ENCODE measurements at regions not wholly inside any gene's neighbourhood (a gene's known extent, or its start where the extent isn't known, plus 50 kb on each side); places are given as distances from the start of the nearest gene placed in this dataset.

DNA sequence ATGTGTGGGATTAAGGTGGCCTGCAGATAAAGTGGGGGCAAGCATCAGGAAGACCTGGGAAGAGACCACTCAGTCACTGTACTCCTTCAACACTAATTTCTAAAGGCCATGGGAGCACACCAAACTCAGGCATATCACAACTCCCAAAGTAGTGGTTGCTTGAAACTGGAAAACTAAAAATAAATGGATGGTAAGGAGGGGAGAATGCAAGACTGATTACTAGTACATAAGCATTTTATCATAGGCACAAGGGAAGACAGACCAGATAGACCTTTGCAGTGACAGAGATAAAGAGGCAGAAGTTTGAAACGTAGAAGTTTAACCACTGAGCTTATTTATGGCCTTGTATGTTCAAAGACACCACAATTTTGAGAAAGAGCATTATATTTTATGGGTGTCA is 1098.1 kb upstream of the CELF4 start:
- no peak overlapping the region for H3K4me2 ChIP-seq (ENCODE audit: insufficient read depth, low read length)
- no peak overlapping the region for H3K27ac ChIP-seq (ENCODE audit: insufficient read depth, low read depth, low read length)
- no peak overlapping the region for H3K4me3 ChIP-seq (replicated peaks in 1 of 3; ENCODE audit: insufficient read depth in 1 of 3, low read depth in 1 of 3, low read length in 3 of 3)
- BruUV-seq (replicated peaks) = no TSS peak
- H3K9ac ChIP-seq (replicated peaks; ENCODE audit: extremely low read depth, insufficient read depth, low read length) = no peak overlapping the region
- H3K9me3 ChIP-seq (replicated peaks; ENCODE audit: control insufficient read depth, insufficient read depth, low read length) = no peaks in the 10 kb centered on the region
- CTCF ChIA-PET = no interaction called here
- POLR2A ChIA-PET = no interaction called here
- intact Hi-C loops (cut with micrococcal nuclease) = no loop called here
- H3K4me1 ChIP-seq (ENCODE audit: control insufficient read depth, extremely low read depth, insufficient read depth, low read length) = no peaks in the 10 kb centered on the region
- H2AFZ ChIP-seq (ENCODE audit: low read depth, low read length) = no peak overlapping the region
- FAIRE-seq (no peak), DNase-seq (ENCODE audit: low read depth, low spot score) (no peak)
- dilution Hi-C loops (cut with MboI; ENCODE audit: extremely low pct_ligation_motif_present, low sequenced_read_pairs) = no loop called here
- no peaks in the 10 kb centered on the region for H3K36me3 ChIP-seq (ENCODE audit: control insufficient read depth in 2 of 2, extremely low read depth in 1 of 2, insufficient read depth in 2 of 2, low read length in 2 of 2)
- H3K79me2 ChIP-seq (ENCODE audit: control insufficient read depth, insufficient read depth, low read length) = no peaks in the 10 kb centered on the region
- H3K27me3 ChIP-seq (ENCODE audit: control insufficient read depth in 2 of 2, insufficient read depth in 2 of 2, low read length in 2 of 2) = no peaks in the 10 kb centered on the region
- TF ChIP-seq MYC (IDR thresholded peaks at IDR 0.05; ENCODE audit: low read depth, low read length) (no peak), POLR2A (IDR thresholded peaks at IDR 0.05; ENCODE audit: low read depth, low read length) (no peak), POLR2AphosphoS5 (IDR thresholded peaks at IDR 0.05; ENCODE audit: insufficient read depth, low read depth, low read length) (no peak)
- TF ChIP-seq, protein P1, sequence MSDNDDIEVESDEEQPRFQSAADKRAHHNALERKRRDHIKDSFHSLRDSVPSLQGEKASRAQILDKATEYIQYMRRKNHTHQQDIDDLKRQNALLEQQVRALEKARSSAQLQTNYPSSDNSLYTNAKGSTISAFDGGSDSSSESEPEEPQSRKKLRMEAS (IDR thresholded peaks at IDR 0.05; ENCODE audit: insufficient read depth, insufficient read length) = no peak
- H4K20me1 ChIP-seq (replicated peaks; ENCODE audit: control insufficient read depth, extremely low read depth, insufficient read depth, low read length) = no peaks in the 10 kb centered on the region
- no peaks in the 10 kb centered on the region for H3K9me1 ChIP-seq (replicated peaks; ENCODE audit: control insufficient read depth, extremely low read depth, insufficient read depth, low read length)

DNA sequence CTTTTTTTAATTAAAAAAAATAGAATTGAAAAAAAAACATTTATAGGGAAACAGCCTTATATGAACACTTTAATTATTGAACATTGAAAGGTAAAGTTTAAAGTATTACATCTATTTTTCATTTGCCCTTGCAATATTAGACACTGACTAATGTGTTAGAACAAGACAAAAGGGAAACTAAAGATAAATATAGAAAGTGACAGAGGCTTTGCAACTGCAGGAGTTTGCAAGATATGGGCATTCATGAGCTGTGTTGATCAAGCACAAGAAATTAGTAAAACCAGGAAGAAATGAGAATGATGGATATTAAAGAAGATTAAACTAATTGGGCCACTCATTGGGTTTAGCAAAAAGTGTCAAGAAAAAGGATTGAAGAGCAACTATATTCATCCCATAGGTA is 1097.7 kb upstream of the CELF4 start:
- CTCF ChIA-PET = no interaction called here
- POLR2A ChIA-PET = no interaction called here
- Histone ChIP-seq H2AFZ (ENCODE audit: low read depth, low read length) (no peak overlapping the region), H4K20me1 (replicated peaks; ENCODE audit: control insufficient read depth, extremely low read depth, insufficient read depth, low read length) (no peaks in the 10 kb centered on the region), H3K9ac (replicated peaks; ENCODE audit: extremely low read depth, insufficient read depth, low read length) (no peak overlapping the region), H3K4me2 (ENCODE audit: insufficient read depth, low read length) (no peak overlapping the region), H3K9me3 (replicated peaks; ENCODE audit: control insufficient read depth, insufficient read depth, low read length) (no peaks in the 10 kb centered on the region), H3K9me1 (replicated peaks; ENCODE audit: control insufficient read depth, extremely low read depth, insufficient read depth, low read length) (no peaks in the 10 kb centered on the region), H3K27ac (ENCODE audit: insufficient read depth, low read depth, low read length) (no peak overlapping the region), H3K4me3 (replicated peaks in 1 of 3; ENCODE audit: insufficient read depth in 1 of 3, low read depth in 1 of 3, low read length in 3 of 3) (no peak overlapping the region), H3K4me1 (ENCODE audit: control insufficient read depth, extremely low read depth, insufficient read depth, low read length) (no peaks in the 10 kb centered on the region), H3K27me3 (ENCODE audit: control insufficient read depth in 2 of 2, insufficient read depth in 2 of 2, low read length in 2 of 2) (no peaks in the 10 kb centered on the region), H3K36me3 (ENCODE audit: control insufficient read depth in 2 of 2, extremely low read depth in 1 of 2, insufficient read depth in 2 of 2, low read length in 2 of 2) (no peaks in the 10 kb centered on the region), H3K79me2 (ENCODE audit: control insufficient read depth, insufficient read depth, low read length) (no peaks in the 10 kb centered on the region)
- no TSS peak for BruUV-seq (replicated peaks)
- no peak for DNase-seq (ENCODE audit: low read depth, low spot score)
- TF ChIP-seq FOS (IDR thresholded peaks at IDR 0.05; ENCODE audit: borderline replicate concordance, insufficient read depth, low read length) (no peak), GATA2 (IDR thresholded peaks at IDR 0.05; ENCODE audit: insufficient read depth, insufficient read length, low read depth, low read length) (no peak), POLR2AphosphoS5 (IDR thresholded peaks at IDR 0.05; ENCODE audit: insufficient read depth, low read depth, low read length) (no peak), JUN (IDR thresholded peaks at IDR 0.05; ENCODE audit: borderline replicate concordance, insufficient read depth, insufficient read length, low read depth) (no peak), POLR2A (IDR thresholded peaks at IDR 0.05; ENCODE audit: low read depth, low read length) (no peak), EZH2 (IDR thresholded peaks at IDR 0.05; ENCODE audit: borderline replicate concordance, low read depth, low read length, severe bottlenecking) (no peak), MYC (IDR thresholded peaks at IDR 0.05; ENCODE audit: low read depth, low read length) (no peak)
- TF ChIP-seq, protein P1 (IDR thresholded peaks at IDR 0.05; ENCODE audit: insufficient read depth, insufficient read length) = no peak
- TF ChIP-seq, protein P2, sequence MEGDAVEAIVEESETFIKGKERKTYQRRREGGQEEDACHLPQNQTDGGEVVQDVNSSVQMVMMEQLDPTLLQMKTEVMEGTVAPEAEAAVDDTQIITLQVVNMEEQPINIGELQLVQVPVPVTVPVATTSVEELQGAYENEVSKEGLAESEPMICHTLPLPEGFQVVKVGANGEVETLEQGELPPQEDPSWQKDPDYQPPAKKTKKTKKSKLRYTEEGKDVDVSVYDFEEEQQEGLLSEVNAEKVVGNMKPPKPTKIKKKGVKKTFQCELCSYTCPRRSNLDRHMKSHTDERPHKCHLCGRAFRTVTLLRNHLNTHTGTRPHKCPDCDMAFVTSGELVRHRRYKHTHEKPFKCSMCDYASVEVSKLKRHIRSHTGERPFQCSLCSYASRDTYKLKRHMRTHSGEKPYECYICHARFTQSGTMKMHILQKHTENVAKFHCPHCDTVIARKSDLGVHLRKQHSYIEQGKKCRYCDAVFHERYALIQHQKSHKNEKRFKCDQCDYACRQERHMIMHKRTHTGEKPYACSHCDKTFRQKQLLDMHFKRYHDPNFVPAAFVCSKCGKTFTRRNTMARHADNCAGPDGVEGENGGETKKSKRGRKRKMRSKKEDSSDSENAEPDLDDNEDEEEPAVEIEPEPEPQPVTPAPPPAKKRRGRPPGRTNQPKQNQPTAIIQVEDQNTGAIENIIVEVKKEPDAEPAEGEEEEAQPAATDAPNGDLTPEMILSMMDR (IDR thresholded peaks at IDR 0.05; ENCODE audit: extremely low read depth in 1 of 2, insufficient read depth in 1 of 2, low read depth in 1 of 2, low read length in 2 of 2) = no peak
- dilution Hi-C loops (cut with MboI; ENCODE audit: extremely low pct_ligation_motif_present, low sequenced_read_pairs) (no loop called here), intact Hi-C loops (cut with micrococcal nuclease) (no loop called here)
- FAIRE-seq = no peak

Data from endothelial cell of umbilical vein (primary cell).